ENCODE measurements at regions not wholly inside any gene's neighbourhood (a gene's known extent, or its start where the extent isn't known, plus 50 kb on each side); places are given as distances from the start of the nearest gene placed in this dataset.

- 35 to 36% methylated on average over 2 of the region's 2 CpGs for WGBS, 2 donors
Measured at GRCh38 chr5:33364406-33364805, 76.4 kb upstream of the TARS1 start.

GRCh38 chr5:33367416-33367815, 73.3 kb upstream of the TARS1 start:
- no peak for DNase-seq
- H3K27ac ChIP-seq = peak overlapping the region in 2 of 10 donors; percentile 65 to 89
- 84 to 89% methylated on average over 3 of the region's 3 CpGs for WGBS, 2 donors
- no peak overlapping the region for H3K4me3 ChIP-seq
- no peaks in the 10 kb centered on the region for H3K36me3 ChIP-seq
- TF ChIP-seq CTCF (IDR thresholded peaks at IDR 0.05) = no peak
- no peaks in the 10 kb centered on the region for H3K9me3 ChIP-seq
- ATAC-seq = no peak
- intact Hi-C loops (cut with DNase I) = no loop called here
- H3K4me1 ChIP-seq = peaks cover 0 to 50% (median 16%) of the 10 kb centered on the region in 9 donors
- H3K27me3 ChIP-seq = no peaks in the 10 kb centered on the region

More at GRCh38 chr5:33364406-33364805, 76.4 kb upstream of the TARS1 start:
- Histone ChIP-seq H3K9me3 (peaks cover 0 to 9% (median 0%) of the 10 kb centered on the region in 11 donors), H3K4me1 (peaks cover 0 to 47% (median 9%) of the 10 kb centered on the region in 9 donors), H3K4me3 (no peak overlapping the region), H3K27me3 (no peaks in the 10 kb centered on the region), H3K36me3 (no peaks in the 10 kb centered on the region), H3K27ac (peak overlapping the region in 5 of 10 donors; percentile 68 to 81 (median 76))
- DNase-seq (no peak), ATAC-seq (peak in 2 of 8 donors; percentile 21 to 36)
- intact Hi-C loops (cut with DNase I) = no loop called here
- no peak for TF ChIP-seq CTCF (IDR thresholded peaks at IDR 0.05)

- intact Hi-C loops (cut with DNase I) = no loop called here
- Histone ChIP-seq H3K36me3 (no peaks in the 10 kb centered on the region), H3K27ac (peak overlapping the region in 6 of 10 donors; percentile 42 to 89 (median 60)), H3K4me1 (peaks cover 0 to 28% (median 0%) of the 10 kb centered on the region in 9 donors), H3K27me3 (no peaks in the 10 kb centered on the region), H3K4me3 (no peak overlapping the region), H3K9me3 (no peaks in the 10 kb centered on the region)
- DNase-seq (no peak), ATAC-seq (peak in 6 of 8 donors; percentile 78 to 96 (median 85))
- no peak for TF ChIP-seq CTCF (IDR thresholded peaks at IDR 0.05)
- 49 to 53% methylated on average over 5 of the region's 5 CpGs for WGBS, 2 donors
Measured at GRCh38 chr5:33369485-33370465, 71.0 kb upstream of the TARS1 start.

- no peaks in the 10 kb centered on the region for H3K9me3 ChIP-seq
- H3K27me3 ChIP-seq = no peaks in the 10 kb centered on the region
- peak overlapping the region in 6 of 10 donors; percentile 42 to 89 (median 60) for H3K27ac ChIP-seq
- 73 to 89% methylated on average over 2 of the region's 2 CpGs for WGBS, 2 donors
- ATAC-seq = peak in 2 of 8 donors; percentile 12 to 31
- DNase-seq = no peak
- H3K4me1 ChIP-seq = peaks cover 0 to 28% (median 0%) of the 10 kb centered on the region in 9 donors
- no peak overlapping the region for H3K4me3 ChIP-seq
- H3K36me3 ChIP-seq = no peaks in the 10 kb centered on the region
- TF ChIP-seq CTCF (IDR thresholded peaks at IDR 0.05) = no peak
- intact Hi-C loops (cut with DNase I) = no loop called here
Measured at GRCh38 chr5:33370466-33370859, 70.3 kb upstream of the TARS1 start.

Data from heart right ventricle (tissue), 16 donors.